ENCODE measurements at regions not wholly inside any gene's neighbourhood (a gene's known extent, or its start where the extent isn't known, plus 50 kb on each side); places are given as distances from the start of the nearest gene placed in this dataset.

DNA sequence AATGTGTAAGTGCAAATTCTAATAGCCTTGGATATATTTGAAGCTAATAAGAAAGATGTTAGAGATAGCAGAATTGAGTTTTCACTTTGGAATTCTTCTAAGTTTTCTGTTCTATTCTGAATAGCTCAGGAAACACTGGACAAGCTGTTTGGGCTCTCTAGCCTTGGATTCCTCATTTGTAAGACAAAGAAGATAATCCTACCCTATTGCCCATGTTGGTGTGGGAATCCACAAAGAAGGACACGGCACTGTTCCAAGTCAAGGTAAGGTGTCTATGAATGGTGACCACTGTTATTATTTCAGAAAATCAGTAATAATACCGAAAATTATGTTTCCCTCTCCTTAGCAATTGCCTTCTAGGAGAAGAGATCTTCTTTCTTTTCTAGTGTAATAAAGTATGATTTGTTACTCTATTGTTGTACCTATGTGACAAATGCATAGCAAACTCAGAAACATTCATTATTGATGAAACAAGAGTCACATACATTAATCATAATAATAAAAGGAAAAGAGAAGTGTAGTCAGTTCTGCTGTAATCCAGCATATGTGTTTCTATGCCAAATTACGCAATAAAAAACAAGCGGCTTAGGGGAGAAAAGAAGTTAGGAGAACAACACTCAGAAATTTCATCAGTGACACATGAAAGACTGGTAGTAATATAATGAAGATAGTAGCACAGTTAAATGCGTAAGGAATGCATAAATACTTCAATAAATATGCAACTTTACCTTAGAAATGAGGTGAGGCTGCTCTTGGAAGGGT lies 1012.3 kb upstream of the PHF14 start:
- Histone ChIP-seq H3K27me3 (ENCODE audit: insufficient read depth, low read depth) (no peaks in the 10 kb centered on the region), H3F3A (ENCODE audit: insufficient read depth, low read depth) (no peaks in the 10 kb centered on the region), H4K20me1 (ENCODE audit: insufficient read depth) (no peaks in the 10 kb centered on the region), H3K4me3 (no peak overlapping the region), H3K9me3 (ENCODE audit: insufficient read depth, low read depth) (no peaks in the 10 kb centered on the region), H3K4me1 (replicated peaks; ENCODE audit: insufficient read depth) (no peaks in the 10 kb centered on the region), H3K79me2 (ENCODE audit: low read depth) (no peaks in the 10 kb centered on the region), H3K4me2 (no peak overlapping the region), H3K36me3 (ENCODE audit: low read depth) (no peaks in the 10 kb centered on the region), H3K27ac (no peak overlapping the region), H3K9me2 (ENCODE audit: insufficient read depth) (no peaks in the 10 kb centered on the region), H2AFZ (no peak overlapping the region)
- ChIA-PET POLR2A (ENCODE audit: unreplicated experiment) (no interaction called here), CTCF (no interaction called here)
- TF ChIP-seq EZH2 (IDR thresholded peaks at IDR 0.05; ENCODE audit: low read depth) = no peak
- TF ChIP-seq, protein P1, sequence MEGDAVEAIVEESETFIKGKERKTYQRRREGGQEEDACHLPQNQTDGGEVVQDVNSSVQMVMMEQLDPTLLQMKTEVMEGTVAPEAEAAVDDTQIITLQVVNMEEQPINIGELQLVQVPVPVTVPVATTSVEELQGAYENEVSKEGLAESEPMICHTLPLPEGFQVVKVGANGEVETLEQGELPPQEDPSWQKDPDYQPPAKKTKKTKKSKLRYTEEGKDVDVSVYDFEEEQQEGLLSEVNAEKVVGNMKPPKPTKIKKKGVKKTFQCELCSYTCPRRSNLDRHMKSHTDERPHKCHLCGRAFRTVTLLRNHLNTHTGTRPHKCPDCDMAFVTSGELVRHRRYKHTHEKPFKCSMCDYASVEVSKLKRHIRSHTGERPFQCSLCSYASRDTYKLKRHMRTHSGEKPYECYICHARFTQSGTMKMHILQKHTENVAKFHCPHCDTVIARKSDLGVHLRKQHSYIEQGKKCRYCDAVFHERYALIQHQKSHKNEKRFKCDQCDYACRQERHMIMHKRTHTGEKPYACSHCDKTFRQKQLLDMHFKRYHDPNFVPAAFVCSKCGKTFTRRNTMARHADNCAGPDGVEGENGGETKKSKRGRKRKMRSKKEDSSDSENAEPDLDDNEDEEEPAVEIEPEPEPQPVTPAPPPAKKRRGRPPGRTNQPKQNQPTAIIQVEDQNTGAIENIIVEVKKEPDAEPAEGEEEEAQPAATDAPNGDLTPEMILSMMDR (conservative IDR thresholded peaks at IDR 0.05) = no peak
- intact Hi-C loops (cut with micrococcal nuclease; ENCODE audit: unreplicated experiment) = no loop called here
- no peak for DNase-seq
- BruUV-seq (replicated peaks) = no TSS peak

DNA sequence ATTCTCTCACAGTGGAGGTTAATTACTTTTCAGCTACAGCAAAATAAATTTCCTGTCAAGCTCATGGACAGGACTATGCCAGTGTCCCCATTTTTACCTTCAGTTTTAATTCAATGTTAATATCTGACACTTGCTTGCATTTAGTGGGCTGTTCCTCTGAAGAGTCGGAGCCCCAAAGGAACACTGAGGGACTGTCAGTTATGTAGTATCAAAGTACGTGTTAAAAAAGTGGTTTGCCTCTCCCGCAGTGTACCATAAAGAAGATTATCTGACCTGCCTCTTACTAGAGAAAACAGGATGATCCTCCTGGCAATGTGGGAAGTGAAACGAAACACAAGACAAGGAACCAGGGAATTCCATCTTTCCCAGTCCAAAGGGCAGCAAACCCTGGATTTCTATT lies 1010.9 kb upstream of the PHF14 start:
- Histone ChIP-seq H3F3A (ENCODE audit: insufficient read depth, low read depth) (no peaks in the 10 kb centered on the region), H4K20me1 (ENCODE audit: insufficient read depth) (no peaks in the 10 kb centered on the region), H3K36me3 (ENCODE audit: low read depth) (no peaks in the 10 kb centered on the region), H3K4me3 (no peak overlapping the region), H2AFZ (no peak overlapping the region), H3K27ac (no peak overlapping the region), H3K79me2 (ENCODE audit: low read depth) (no peaks in the 10 kb centered on the region), H3K4me2 (no peak overlapping the region), H3K9me3 (ENCODE audit: insufficient read depth, low read depth) (no peaks in the 10 kb centered on the region), H3K27me3 (ENCODE audit: insufficient read depth, low read depth) (no peaks in the 10 kb centered on the region), H3K9me2 (ENCODE audit: insufficient read depth) (no peaks in the 10 kb centered on the region), H3K4me1 (replicated peaks; ENCODE audit: insufficient read depth) (no peaks in the 10 kb centered on the region)
- BruUV-seq (replicated peaks) = no TSS peak
- POLR2A ChIA-PET (ENCODE audit: unreplicated experiment) = no interaction called here
- TF ChIP-seq, protein P1 (conservative IDR thresholded peaks at IDR 0.05) = no peak
- no peak for TF ChIP-seq EZH2 (IDR thresholded peaks at IDR 0.05; ENCODE audit: low read depth)
- intact Hi-C loops (cut with micrococcal nuclease; ENCODE audit: unreplicated experiment) = no loop called here
- CTCF ChIA-PET = no interaction called here
- no peak for DNase-seq

DNA sequence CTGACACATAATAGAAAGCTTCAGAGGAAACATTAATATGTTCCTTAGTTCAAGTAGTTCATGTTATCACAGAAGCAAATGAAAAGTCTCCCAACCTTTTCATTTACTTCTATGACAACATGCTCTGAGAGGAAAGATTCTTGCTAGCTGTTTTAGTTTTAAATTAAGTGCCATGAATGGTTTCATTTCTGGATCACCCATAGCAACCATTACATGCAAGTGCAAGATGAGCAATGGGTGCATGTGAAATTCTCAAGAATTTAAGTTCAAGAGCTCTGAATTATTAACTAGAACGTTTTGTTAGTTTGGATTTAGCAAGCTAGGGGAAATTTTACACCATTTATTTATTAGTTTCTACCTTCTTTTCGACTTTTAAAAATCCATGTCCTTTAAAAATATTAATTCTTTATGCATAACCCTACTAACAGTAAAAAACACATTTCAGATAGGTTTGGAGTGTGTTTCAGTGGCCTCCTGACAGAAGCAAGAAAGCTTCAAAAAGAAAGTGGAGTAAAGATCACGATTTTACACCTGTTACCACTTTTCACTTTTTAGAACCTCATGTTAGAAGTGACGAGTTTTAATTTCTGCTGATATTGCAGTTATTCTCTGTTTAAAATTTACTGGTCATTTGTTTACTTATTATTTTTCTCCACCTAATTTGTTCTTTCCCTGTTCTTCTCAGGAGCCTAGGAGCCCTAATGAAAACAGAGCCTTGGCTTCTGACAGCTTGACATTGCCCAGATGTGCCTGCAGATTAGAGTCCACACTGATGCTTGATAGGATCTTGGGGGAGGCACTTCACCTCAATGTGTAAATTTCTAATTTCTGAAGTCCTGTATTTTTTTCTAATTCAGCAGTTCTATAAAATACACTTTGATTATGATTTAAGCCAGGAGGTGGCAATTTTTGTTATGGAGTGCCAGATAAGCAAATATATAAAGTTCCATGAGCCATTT lies 995.3 kb upstream of the PHF14 start:
- no peaks in the 10 kb centered on the region for H3K36me3 ChIP-seq (ENCODE audit: low read depth)
- H3K9me3 ChIP-seq (ENCODE audit: insufficient read depth, low read depth) = no peaks in the 10 kb centered on the region
- no peak overlapping the region for H3K4me3 ChIP-seq
- H2AFZ ChIP-seq = no peak overlapping the region
- no peaks in the 10 kb centered on the region; the same call in 1 of the 2 replicates for H3F3A ChIP-seq (ENCODE audit: insufficient read depth, low read depth)
- H4K20me1 ChIP-seq (ENCODE audit: insufficient read depth) = no peaks in the 10 kb centered on the region
- DNase-seq = no peak
- no TSS peak for BruUV-seq (replicated peaks)
- no peaks in the 10 kb centered on the region for H3K4me1 ChIP-seq (replicated peaks; ENCODE audit: insufficient read depth)
- H3K27me3 ChIP-seq (ENCODE audit: insufficient read depth, low read depth) = no peaks in the 10 kb centered on the region
- intact Hi-C loops (cut with micrococcal nuclease; ENCODE audit: unreplicated experiment) = no loop called here
- no peak overlapping the region for H3K4me2 ChIP-seq
- POLR2A ChIA-PET (ENCODE audit: unreplicated experiment) = no interaction called here
- TF ChIP-seq, protein P1 (conservative IDR thresholded peaks at IDR 0.05) = no peak
- TF ChIP-seq EZH2 (IDR thresholded peaks at IDR 0.05; ENCODE audit: low read depth) = no peak
- H3K27ac ChIP-seq = no peak overlapping the region
- H3K79me2 ChIP-seq (ENCODE audit: low read depth) = no peaks in the 10 kb centered on the region
- CTCF ChIA-PET = no interaction called here
- H3K9me2 ChIP-seq (ENCODE audit: insufficient read depth) = no peaks in the 10 kb centered on the region
